Loucy (cell line): ENCODE measurements at regions not wholly inside any gene's neighbourhood (a gene's known extent, or its start where the extent isn't known, plus 50 kb on each side); places are given as distances from the start of the nearest gene placed in this dataset.

ENCODE experiments used
- CTCF ChIP-seq: fragments of 200-600 bp; sonication (generic); conservative IDR thresholded peaks from 2 replicates; pipeline ENCODE4 v1.5.1; 2014; ENCODE audit warnings: mild to moderate bottlenecking, antibody characterized with exemption, low read length
- EZH2phosphoT487 ChIP-seq: fragments of 200-600 bp; IDR thresholded peaks from 2 replicates; pipeline ENCODE4 v1.6.1; 2018; ENCODE audit warnings: antibody characterized with exemption, mild to moderate bottlenecking, moderate library complexity, borderline replicate concordance

- no peak for TF ChIP-seq CTCF
- TF ChIP-seq EZH2phosphoT487: no peak
These were observed 331.8 kb downstream of the TEX13C start for GRCh38 chrX:125651426-125651825.
